IPS DF 4.7 (cell line): ENCODE measurements at regions not wholly inside any gene's neighbourhood (a gene's known extent, or its start where the extent isn't known, plus 50 kb on each side); places are given as distances from the start of the nearest gene placed in this dataset.
"Not testable (repeated sequence)": the region's sequence is repeated elsewhere in the genome, so short reads cannot be mapped to it uniquely, and the experiment has no call there.

Experiments
- DNase-seq: peaks from one replicate; pipeline ENCODE4 v3.0.0-alpha.2; 2013; ENCODE audit warnings: low spot score; ENCODE audit errors: extremely low read depth

DNA sequence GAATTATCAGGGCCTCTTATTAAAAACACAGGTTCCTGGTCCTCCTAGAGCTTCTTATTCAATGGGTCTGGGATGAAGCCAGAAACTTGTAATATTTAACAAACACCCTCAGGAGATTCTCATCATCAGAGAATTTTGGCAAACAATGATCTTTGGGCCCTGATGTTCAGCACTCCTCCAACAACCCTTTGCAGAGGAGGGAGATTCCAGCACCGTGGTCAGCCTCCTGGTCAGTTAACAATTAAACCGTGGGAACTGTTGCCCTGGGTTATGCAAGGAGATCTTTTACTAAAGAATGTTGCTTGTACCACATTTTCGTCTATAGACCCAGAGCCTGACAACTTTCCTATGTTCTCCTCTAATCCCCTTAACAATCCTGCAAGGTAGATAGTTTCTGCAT is 294.4 kb downstream of the PLPP3 start:
- DNase-seq: no peak

DNA sequence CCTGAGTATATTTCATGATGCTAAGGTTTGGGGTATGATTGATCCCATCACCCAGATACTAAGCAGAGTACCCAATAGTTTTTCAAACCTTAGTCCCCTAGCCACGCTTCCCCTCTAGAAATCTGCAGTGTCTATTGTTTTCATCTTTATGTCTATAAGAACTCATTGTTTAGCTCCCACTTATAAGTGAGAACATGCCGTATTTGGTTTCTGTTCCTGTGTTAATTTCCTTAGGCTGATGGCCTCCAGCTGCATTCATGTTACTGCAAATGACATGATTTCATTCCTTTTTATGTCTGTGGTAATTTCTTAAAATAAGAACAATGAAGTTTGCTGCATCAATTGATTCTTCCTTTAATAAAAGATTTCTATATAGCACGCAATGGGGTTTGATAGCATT is 301.3 kb downstream of the PLPP3 start:
- DNase-seq: no peak

DNA sequence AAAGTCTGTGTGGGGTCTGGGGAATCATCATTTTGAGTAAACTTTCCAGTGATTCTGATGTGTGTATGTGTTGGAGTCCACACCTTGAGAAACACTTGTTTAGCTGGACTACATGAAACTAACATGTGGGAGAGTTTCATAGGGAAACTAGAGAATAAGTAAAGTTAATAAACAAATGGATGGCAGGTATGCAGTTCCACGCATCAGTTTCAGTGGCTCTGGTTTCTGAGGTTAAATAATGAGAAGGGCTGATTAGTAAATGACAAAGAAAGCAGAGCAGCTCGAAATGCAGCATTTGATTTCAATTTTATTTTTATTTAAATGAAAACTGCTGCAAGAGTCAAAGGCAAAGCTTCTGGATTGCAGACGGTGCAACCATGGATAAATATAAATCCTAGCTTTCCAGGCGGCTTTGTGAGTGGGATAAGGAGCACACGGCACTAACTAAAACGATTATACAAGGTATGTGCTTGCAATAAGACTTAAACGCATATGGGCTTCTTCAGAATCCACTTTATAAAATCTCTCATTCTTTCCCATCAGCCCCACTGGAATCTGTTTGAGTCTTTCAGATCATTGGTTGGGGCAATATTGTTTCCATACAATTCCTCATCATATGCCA is 310.7 kb downstream of the PLPP3 start:
- DNase-seq: no peak

DNA sequence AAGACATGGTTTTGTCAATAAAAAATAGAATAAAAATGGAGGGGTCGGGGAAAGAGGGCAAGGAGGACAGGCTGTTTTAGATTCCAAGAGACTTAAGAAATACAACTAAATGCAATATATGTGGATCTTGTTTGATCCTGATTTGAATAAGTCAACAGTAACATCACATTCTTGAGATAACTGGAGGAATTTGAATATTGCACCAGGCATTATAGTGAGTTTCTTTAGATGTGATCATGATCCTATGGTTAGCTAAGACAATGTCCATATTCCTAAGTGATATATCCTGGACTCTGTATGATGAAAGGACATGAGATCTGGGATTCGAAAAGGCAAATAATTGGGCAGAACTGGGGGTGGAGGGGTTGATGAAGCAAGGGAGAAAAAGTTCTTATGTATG is 311.8 kb downstream of the PLPP3 start:
- DNase-seq: no peak

DNA sequence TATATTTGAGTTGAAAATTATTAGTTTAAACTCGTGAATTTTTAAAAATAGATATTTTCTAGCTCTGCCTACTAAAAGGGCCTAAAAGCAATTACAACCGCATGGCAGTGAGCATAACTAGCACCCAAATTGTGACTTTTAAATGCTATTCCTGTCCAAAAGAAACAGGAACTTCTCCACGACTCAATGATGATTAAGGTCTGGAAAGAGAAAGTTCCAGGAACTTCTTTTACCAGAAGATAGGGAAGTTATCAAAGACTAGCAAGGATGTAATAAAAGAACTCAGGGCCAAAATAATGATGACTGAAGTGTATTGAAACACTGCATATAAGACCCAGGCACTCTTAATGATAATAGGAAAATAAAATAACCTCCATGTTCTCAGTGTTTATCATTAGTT is 313.0 kb downstream of the PLPP3 start:
- no peak for DNase-seq

DNA sequence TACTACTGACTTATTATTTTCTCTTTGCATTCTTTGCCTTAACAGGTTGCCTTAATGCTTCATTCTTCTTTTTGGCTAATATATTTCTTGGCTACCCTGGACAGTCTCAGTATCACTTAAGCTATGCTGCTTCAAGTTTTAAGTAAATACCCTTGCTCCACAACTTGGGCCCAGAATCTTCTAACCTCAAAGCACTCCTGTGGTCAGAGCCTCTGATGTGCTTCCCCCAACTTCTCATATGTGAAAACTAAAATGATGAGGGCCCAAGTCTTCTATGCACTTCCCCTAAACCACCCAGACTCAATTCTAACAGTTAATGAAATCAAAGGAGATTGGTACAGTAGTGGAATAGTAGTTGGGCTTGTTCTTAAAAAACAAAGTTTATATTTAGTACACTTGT is 314.1 kb downstream of the PLPP3 start:
- no peak for DNase-seq

DNA sequence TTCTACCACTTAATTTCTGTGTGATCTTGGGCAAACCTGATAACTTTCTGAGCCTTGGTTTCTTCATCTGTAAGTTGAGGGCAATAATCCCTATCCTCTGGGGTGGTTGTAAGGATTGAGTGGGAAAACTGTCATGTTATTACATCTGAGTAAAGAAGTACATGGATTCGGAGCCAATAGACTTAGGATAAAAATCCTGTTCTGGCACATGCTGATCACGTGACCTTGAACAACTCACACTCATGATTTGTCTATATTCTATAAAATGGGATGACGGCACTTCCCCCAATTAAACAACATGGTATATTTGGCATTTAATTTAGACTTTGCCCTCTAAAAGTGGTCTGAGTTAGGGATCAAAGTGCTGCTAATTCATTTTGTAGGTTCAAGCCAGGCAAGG is 315.5 kb downstream of the PLPP3 start:
- DNase-seq: no peak

DNA sequence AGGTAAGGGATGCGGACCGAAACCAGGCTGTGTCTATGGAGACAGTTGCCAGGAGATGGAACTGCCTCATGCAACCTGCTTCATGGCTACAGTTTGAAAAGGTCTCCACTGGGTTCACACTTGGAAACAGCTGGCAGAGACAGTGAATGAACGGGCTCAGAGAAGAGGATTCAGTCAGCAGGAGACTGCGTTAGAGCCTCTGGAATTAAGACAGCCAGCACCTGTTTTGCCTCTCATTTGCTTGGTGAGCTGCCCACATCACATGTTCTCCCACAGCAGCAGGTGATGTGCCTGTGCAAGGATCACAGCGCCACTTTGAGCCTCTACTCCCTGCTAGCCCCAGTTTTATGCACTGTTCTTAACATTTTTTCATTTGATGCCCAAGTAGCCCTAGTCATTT is 321.0 kb downstream of the PLPP3 start:
- DNase-seq: no peak

DNA sequence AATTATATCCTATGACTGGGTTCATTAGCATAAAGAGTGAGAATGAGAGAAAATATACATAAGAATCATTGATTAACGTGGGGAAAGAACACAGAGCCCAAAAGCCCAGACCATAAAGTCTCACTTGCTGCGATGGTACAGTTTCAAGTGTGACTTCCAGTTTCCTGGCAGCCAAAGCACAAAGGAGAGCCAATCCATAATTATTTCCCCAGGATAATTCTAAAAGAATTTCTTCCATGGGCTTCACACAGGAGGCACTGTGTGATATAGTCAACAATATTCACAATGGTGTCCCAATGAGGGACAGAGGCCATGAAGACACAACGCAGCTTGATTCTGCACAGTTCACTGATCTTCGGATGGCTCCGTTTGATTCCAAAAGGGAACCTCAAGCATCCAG is 321.6 kb downstream of the PLPP3 start:
- DNase-seq: no peak

DNA sequence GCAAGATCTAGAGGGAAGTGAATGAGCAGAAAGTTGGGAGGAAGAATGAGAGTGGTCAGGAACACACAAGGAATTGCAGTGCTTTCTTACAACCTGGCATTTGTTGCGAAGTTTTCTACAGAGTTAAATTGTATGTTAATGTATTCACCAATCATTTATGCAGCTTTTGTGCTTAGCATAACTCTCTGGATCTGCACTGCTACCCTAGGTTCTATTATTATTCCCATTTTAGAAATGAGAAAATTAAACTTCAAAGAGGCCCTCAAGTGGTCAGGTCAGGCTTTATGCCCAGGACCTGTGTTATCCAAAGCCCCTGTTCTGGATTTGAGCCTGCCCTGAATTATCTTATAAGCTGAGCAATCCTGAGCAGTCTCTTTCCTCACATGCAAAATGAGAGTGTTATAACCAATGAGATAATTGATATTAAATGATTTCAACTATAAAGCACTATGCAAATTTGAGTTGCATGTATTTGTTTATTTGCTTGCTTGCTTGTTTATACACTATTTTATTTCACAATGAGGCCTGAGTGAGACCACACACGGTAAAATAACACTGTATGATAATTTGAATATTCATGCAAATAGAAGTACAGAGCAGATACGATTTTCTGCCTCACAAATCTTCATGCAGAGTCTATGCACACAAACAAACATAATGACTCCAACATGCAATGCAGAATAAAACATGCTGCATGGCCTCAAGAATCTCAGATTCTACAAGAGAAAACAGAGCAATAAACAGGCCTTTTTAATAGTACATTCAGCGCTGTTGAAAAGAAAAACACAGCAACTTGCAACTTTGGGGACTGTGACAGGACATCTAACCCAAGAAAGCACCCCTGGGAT is 323.0 kb downstream of the PLPP3 start:
- DNase-seq: no peak

DNA sequence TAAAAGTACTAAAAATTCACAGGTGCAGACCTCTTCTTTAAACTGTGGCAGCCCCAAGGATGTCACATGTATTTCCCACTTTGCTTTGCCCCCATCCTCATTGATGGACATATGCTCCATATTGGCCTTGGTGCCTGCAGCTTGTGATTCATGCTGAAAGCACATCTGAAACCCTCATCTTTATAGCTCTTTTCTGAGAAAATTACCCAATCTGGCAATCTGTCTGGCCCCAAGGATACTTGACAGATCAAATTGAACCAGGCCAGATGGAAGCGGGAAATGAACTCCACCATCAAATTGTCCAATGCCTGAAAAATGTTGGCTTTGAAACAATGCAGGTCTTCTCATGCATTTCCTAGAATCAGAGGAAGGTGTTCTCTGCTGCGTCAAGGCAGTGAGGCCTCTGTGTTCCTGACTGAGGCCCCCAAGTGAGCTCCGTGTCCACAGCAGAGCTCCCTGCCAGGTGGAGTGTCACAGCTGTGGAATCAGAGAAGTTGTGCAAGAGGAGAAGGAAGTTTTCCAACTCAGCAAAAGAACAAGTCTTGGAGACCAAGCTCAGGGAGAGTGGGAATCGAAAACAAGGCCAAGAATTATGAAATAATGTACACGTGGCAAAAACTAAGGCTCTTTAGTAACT is 323.7 kb downstream of the PLPP3 start:
- no peak for DNase-seq

DNA sequence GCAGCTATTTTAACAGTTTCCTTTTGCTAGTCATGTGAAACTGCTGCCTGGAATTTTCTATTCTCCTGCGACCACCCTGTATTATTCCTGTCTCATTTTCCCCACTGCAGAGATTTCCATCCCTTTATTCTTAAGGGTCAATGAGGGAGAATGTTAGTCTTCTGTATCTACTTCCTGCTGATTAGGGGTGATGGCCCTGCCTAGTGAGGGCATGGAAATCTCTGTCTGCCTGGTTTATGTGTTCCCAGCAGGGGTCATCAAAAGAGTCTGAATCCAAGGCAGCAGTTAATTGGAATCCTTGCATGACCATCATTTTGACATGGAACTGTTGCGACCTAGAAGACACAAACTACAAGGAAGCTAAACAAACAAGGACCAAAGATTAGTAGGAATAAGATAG is 325.2 kb downstream of the PLPP3 start:
- no peak for DNase-seq

DNA sequence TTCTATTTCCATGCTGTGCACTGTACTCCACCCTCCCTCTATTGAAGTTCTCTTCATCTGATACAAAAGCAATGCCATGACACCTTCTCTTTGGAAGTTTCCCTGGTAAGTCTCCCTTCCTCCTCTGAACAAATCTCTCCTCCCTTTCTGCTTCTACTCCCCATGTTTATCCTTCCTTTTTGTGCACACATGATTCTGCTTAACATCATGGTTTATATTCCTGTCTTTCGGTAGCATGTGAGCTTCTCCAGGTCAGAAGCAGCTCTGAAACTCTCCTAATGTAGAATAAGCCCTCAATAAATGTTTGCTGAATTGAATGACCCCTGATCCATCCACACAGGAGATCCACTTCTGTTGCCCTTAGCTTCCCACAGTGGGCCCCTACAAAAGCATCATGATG is 328.6 kb downstream of the PLPP3 start:
- DNase-seq: no peak

DNA sequence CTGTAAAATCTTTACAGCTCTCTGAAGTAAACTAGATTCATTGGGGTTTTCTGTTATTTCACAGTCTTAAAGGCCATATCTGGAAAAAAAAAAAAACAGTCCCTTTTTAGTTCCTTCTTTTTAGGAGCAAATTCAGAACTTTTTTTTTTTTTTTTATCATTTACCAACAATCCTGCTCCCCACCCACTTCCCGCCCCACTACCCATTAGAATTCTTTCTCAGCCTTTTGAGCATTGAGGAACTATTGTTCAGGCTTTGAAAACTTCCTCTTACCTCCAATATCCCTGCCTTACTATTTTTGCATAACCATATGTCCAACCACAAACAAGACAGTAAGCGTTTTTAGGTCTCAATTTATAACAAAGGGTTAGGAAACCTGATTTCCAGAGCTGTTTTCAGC is 330.1 kb downstream of the PLPP3 start:
- no peak for DNase-seq

DNA sequence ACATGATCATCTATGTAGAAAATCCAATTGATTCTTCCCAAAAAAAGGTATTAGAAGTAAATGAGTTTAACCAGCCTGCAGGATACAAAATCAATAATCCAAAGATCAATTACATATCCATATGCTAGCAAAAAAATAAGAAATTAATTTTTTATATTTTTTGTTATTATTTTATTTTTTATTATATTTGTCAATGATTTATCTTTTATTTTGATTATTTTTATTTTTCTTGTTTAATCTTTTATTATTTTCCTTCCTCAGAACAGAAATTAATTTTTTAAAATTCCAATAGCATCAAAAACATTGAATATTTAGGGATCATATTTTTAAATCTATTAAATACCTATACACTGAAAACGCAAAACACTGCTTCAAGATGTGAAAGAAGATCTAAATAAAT is 331.2 kb downstream of the PLPP3 start:
- DNase-seq: no peak

DNA sequence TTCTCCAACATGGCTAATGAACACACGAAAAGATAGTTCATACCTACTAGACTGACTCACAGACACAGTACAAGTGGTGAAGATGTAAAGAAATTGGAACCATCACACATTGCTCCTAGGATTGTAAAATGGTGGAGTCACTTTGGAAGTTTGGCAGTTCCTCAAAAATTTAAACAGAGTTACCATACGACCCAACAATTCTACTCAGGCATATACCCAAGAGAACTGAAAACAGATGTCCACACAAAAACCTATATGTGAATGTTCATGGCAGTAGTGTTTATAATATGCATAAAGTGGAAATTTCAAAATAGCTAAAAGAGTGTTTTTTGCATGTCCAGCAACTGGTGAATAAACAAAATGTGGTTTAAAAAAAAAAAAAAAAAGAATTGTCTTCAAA is 332.6 kb downstream of the PLPP3 start:
- DNase-seq: not testable (repeated sequence)

DNA sequence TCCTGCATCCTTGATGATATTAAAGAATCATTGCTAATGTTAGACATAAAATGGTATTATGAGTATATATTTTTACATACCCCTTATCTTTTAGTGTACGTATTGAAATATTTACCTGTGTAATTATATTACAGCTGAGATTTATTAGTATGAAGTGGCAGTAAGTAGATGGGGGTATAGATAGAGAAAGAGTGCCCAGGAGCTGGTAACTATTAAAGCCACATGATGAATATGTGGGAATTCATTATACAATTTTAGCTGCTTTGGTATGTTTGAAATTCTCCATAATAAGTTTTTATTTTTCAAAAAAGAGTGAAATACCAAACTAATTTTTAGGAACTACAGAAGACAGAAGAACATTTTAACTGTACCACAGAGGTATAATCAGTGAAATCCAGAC is 339.0 kb downstream of the PLPP3 start:
- DNase-seq: no peak

DNA sequence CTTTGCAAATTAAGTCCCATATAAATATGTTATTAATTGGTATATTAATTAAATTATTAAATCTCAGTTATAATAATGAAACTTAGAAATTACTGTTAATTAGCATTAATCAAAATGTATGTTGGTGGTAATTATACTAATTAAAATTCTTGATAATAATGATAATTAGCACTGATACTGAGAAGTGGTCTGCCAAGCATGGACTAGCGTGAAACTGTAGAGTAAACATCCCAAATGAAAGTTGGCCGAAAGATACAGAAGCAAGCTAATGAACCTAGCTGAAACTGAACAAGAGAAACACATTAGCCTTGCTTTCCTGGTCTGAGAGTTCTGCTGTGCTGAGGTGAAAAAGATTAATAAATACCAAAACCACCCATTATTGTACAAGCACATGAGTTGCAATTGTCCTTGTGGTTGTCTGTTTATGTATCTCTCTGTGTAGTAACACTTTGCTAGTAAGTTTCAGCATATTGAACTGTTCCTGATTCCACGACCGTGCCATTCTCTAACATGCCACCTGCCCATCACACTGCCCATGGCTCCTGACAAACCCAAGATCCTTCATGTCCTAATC is 341.8 kb downstream of the PLPP3 start:
- no peak for DNase-seq

DNA sequence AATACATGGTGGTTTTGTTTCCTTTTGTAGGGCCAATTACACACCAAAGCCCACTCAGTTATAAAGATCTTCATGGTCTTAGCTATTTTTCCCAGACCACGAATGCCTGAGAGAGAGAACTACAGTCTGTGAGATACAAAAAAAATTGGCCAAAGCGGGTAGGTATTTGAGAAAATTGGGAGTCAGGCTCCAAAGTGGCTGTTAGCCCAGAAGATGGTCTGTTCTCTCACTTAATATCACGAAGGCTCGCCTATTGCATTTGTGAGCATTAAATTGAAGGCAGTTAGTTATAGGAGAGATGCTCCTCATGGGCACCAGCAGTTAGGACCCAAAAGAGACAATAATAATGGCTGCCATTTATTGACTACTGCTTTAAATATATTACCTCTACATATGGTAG is 342.7 kb downstream of the PLPP3 start:
- DNase-seq: no peak

DNA sequence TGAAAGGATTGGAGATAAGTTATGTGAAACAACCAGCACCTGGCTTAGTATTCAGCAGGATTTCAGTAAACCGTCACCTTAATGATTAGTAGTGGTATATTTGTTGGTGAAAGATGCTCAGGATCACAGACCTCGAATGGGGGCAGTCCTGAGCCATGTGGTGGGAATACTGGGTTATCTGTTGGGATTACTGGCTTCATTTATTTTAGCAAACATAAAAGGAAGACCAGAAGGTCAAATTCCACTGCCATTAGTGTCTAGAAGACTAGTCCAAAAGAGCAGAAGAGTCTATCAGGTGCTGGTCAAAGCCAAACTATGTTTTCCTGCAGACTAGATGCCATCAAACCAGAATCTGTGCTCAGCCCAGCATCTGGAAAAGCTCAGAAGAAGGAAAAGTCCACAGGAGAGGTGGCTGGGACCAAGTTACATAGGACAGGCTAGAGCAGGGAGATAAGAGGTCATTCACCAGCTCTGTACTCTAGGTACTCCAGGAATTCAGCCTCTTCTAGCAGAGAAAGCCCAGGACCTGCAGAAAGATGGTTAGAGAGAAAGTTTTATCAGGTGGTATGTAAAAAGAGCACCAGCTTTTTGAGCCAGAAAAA is 343.4 kb downstream of the PLPP3 start:
- DNase-seq: no peak

DNA sequence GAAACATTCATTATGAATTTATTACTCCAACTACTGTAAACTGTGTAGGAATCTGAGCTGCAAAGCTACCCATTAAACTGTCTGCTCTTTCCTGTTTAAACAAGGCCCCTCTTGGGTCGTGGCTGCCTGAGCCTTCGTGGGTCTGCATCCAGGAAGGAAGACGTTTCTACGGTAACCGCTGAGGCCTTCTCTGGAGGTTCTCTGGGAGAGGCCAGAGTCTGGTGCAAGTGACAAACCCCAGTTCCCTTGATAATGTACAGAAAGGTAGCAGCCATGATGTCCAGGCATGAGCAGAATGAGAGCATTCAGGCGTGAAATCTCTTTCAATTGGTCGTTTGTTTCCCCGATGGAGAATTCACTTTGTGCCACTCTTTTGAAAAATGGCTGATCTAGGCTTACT is 350.2 kb downstream of the PLPP3 start:
- DNase-seq: no peak

DNA sequence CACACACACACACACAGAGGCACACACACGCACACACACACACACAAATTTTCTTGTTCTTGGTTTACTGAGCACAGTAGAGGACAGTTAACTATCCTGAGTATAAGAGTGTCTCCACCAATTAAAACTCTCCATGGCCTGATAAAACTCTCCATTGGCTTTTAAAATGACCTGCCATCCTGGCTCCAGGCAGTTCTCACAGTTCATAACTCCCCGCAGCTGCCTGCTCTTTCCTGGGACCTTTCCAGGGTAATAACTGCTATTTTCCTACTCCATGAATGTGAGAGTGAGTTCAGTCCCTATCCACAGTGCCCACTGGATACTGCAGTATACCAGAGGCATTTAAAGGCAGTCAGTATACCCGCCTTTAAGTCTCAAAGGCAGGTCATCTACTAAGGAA is 351.5 kb downstream of the PLPP3 start:
- DNase-seq: no peak
